ENCODE measurements at regions not wholly inside any gene's neighbourhood (a gene's known extent, or its start where the extent isn't known, plus 50 kb on each side); places are given as distances from the start of the nearest gene placed in this dataset.
A peak's percentile ranks its signal among the peaks of the same experiment; 100 is the strongest.

DNA sequence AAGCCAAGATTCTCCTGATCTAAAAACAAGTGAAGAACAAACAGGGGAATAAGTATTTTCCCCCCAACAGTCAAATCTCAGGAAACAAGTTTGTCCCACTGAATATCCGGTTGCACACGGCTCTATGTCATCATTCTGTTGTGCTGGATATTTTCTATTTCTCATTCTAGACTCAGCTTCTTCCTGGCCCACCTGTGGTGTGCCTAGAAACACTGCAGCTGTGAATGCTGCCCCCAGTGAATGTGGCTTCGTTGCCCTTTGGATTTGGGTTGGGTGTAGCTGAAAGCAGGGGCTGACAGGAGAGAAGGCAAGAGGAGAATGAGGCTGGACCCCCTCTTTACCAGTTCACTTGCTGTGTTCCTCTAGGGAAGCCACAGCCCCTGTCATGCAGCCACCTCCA is 181.2 kb upstream of the PROK2 start:
- no peak for DNase-seq
- H3K4me3 ChIP-seq (ENCODE audit: insufficient read depth, low read depth, low read length): no peak overlapping the region
- H3K27me3 ChIP-seq (ENCODE audit: control insufficient read depth, insufficient read depth, low read length): no peaks in the 10 kb centered on the region
- H3K36me3 ChIP-seq (replicated peaks; ENCODE audit: control insufficient read depth, insufficient read depth, low read length): no peaks in the 10 kb centered on the region

DNA sequence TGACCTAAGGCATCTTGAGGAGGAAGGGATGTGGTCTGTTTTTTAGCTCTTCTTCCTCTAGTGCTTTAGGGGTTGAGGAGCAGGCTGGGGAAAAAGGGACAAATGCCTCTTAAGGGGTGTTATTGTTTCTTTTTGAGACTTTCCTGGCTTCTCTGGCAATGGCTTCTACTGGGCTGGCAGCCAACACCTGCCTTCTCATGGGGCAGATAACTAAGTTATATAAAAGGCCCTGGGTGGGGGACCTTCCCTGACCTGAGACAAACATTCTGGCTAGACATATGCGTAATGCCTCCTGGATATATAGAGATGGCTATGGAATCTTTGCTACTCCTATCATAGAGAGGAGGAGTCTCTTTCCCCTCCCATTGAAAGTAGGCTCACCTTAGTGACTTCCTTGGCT is 179.2 kb upstream of the PROK2 start:
- no peaks in the 10 kb centered on the region for H3K36me3 ChIP-seq (replicated peaks; ENCODE audit: control insufficient read depth, insufficient read depth, low read length)
- no peaks in the 10 kb centered on the region for H3K27me3 ChIP-seq (ENCODE audit: control insufficient read depth, insufficient read depth, low read length)
- no peak for DNase-seq
- H3K4me3 ChIP-seq (ENCODE audit: insufficient read depth, low read depth, low read length): no peak overlapping the region

DNA sequence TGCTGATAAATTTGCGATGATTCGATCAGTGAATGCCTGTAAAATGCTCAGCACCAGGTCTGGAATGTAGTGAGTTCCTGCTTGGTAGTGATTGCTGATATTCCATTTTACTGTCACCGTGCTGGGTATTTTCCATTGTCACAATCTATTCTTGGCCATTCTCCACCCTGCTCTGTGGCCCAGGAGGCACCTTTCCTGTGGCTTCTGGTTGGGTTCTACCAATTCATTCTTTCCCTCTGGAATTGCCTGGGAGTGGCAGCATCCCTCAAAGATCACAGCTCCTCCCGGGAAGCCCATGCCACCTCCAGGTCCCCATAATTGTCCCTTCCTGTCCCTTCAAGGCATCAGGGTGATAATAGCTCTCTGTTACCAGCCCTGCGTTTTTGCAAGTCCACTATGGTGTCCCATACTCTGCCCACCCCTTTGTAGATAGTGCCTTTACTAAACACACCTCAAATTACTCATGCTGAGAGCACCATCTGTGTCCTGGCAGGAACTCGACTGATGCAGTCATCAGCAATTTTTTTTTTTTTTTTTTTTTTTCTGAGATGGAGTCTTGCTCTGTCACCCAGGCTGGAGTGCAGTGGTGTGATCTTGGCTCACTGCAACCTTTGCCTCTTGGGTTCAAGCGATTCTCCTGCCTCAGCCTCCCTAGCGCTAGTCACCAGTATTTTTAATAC is 177.8 kb upstream of the PROK2 start:
- no peak for DNase-seq
- no peak overlapping the region for H3K4me3 ChIP-seq (ENCODE audit: insufficient read depth, low read depth, low read length)
- no peaks in the 10 kb centered on the region for H3K27me3 ChIP-seq (ENCODE audit: control insufficient read depth, insufficient read depth, low read length)
- no peaks in the 10 kb centered on the region for H3K36me3 ChIP-seq (replicated peaks; ENCODE audit: control insufficient read depth, insufficient read depth, low read length)

DNA sequence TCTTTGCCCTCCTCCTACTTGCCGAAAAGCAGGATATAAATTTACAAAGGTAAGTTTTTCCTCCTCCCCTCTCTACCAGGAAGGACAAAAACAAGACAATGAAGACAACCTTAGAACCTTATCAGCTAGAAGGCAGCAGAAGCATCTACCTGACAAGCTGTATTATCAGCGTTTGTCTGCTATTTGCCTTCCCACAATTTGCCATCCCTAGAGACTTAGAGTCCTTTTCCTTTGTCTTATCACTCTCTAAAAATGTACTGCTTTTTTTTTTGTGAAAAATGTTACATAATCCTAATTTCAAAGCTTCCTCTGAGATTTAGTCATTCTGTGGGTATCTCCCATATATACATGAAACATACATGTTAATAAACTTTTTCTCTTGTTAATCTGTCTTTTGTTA is 176.9 kb upstream of the PROK2 start:
- DNase-seq: no peak
- H3K27me3 ChIP-seq (ENCODE audit: control insufficient read depth, insufficient read depth, low read length): no peaks in the 10 kb centered on the region
- no peaks in the 10 kb centered on the region for H3K36me3 ChIP-seq (replicated peaks; ENCODE audit: control insufficient read depth, insufficient read depth, low read length)

DNA sequence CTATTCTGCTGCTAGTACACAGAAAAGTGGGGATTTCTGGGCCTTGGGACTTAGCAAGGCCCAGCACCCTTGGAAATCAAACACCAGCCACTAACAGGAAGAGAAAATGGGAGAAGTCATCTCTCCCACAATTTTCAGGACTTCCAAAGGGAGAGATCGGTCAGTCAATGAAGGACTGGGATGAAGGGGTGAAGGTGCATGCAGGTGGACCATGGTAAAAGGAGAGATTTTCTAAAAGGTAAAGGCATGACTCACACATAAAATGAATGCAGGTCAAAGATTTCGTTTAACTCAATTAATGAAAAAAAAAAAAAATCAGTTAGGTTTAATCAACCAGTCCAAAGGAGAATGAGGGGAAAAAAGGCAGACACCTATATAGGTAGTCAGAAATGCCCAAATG is 176.4 kb upstream of the PROK2 start:
- Histone ChIP-seq H3K36me3 (replicated peaks; ENCODE audit: control insufficient read depth, insufficient read depth, low read length) (no peaks in the 10 kb centered on the region), H3K27me3 (ENCODE audit: control insufficient read depth, insufficient read depth, low read length) (no peaks in the 10 kb centered on the region), H3K4me3 (ENCODE audit: insufficient read depth, low read depth, low read length) (no peak overlapping the region)
- no peak for DNase-seq

More for the DNA sequence above, 176.9 kb upstream of the PROK2 start:
- H3K4me3 ChIP-seq (ENCODE audit: insufficient read depth, low read depth, low read length): no peak overlapping the region

DNA sequence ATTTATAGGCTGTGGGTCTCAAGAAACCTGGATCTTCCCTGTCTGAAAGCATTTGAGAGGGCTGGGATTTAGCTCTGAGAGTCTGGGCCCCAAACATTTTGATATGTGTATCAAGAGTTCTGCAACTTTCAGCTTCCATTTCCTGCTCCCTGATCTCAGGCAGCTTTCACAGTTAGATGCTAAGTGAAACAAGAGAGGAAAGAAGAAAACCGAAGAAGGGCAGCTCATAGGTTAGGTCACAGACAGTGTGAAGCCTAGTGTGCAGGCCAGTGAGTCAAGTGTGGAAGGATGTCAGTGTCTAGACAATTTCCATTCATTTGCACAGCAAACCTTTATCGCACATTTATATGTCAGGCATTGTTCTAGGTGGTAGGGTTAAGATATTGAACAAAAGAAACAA is 173.6 kb upstream of the PROK2 start:
- no peak for DNase-seq
- H3K36me3 ChIP-seq (replicated peaks; ENCODE audit: control insufficient read depth, insufficient read depth, low read length): no peaks in the 10 kb centered on the region
- no peak overlapping the region for H3K4me3 ChIP-seq (ENCODE audit: insufficient read depth, low read depth, low read length)
- no peaks in the 10 kb centered on the region for H3K27me3 ChIP-seq (ENCODE audit: control insufficient read depth, insufficient read depth, low read length)

DNA sequence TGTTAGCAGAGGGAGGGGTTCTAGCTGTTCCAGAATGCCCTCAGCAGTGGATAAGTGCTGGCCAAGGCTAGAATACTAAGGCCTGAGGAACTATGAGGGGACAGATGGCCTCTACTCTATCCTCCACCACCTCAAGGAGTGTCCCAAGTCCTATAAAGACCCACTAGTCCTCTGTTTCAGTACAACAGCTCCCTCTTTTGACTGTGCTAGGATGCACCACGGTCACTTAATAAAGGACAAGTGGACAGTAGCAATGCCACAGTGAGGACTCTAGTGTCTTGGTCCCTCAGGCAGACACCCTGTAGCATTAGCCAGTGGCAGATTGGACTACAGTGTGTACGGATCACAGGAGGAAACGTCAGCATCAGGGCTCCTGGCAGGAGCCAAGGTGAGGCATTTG is 171.8 kb upstream of the PROK2 start:
- H3K36me3 ChIP-seq (replicated peaks; ENCODE audit: control insufficient read depth, insufficient read depth, low read length): no peaks in the 10 kb centered on the region
- H3K27me3 ChIP-seq (ENCODE audit: control insufficient read depth, insufficient read depth, low read length): no peaks in the 10 kb centered on the region; the same call in 1 of the 2 replicates
- DNase-seq: peak; percentile 20
- H3K4me3 ChIP-seq (ENCODE audit: insufficient read depth, low read depth, low read length): no peak overlapping the region

DNA sequence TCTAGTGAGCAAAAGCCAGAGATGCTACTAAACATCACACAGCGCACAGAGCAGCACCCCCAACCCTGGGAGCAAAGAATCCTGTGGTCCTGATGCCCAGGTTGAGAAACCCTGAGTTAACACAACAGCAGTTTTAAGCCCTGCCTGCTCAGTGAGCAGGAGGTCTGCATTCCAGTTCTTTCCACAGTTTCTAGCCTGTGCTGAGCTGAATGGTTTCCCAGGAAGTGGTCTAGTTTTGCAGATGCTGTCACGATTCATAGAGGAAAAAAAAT is 171.1 kb upstream of the PROK2 start:
- no peak for DNase-seq
- H3K4me3 ChIP-seq (ENCODE audit: insufficient read depth, low read depth, low read length): no peak overlapping the region
- H3K36me3 ChIP-seq (replicated peaks; ENCODE audit: control insufficient read depth, insufficient read depth, low read length): no peaks in the 10 kb centered on the region
- no peaks in the 10 kb centered on the region; the same call in 1 of the 2 replicates for H3K27me3 ChIP-seq (ENCODE audit: control insufficient read depth, insufficient read depth, low read length)

DNA sequence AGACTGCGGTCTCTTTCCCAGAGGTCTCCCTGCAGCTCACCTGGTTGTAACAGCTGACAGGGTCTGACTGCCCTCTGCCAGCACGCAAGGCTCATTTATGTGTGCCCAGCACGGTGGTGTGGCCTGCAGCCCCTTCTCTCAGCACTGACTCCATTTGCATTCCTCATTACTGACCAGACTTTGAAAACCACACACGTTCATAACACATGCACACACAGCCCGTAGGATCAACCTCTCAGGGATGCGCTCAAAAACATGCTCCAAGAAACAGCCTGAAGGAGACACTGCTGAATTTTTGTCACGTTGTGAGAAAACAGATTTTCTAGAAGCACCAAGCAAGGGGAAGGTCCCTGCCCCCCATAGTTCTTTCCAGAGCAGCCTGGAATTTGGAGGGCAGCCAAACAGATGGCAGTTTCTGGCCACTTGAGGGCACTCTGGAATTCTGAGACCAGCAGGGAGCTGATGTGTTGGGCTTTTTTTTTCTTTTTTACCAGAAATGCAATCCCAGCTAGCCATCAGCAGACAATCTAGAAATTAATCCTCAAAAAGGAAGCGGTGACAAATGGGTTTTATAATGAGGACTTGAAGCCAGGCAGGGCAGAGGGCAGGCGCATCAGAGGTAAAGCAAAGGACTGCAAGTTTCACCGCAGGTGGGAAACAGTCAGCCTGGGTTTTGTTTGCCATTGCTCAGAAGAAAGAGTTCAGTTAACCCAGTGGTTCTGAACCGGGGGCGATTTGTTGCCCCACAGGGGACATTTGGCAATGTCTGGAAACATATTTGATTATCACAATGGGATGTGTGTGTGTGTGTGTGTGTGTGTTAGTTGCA is 170.5 kb upstream of the PROK2 start:
- no peak overlapping the region for H3K4me3 ChIP-seq (ENCODE audit: insufficient read depth, low read depth, low read length)

DNA sequence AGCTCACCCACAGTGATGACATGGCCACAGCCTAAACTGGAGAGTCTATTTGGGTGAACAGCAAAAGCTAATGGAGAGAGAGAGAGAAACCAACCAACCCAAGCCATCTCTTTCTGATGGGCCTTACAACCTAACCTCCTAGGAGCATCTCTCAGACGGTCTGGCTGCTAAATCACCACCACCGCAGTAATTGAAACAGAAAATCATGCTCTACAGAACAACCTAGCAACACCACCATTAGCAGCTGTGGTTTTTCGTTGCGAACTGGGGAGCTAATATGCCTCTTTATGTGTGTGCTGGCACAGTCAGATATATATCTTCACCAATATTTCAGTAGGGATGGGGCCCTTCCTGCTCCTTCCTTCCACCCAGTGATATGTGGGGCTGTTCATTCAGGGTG is 166.9 kb upstream of the PROK2 start:
- no peak overlapping the region for H3K4me3 ChIP-seq (ENCODE audit: insufficient read depth, low read depth, low read length)
- no peaks in the 10 kb centered on the region; the same call in 1 of the 2 replicates for H3K27me3 ChIP-seq (ENCODE audit: control insufficient read depth, insufficient read depth, low read length)
- DNase-seq: no peak
- H3K36me3 ChIP-seq (replicated peaks; ENCODE audit: control insufficient read depth, insufficient read depth, low read length): no peaks in the 10 kb centered on the region

More for the DNA sequence above, 170.5 kb upstream of the PROK2 start:
- DNase-seq: peak; percentile 58
- Histone ChIP-seq H3K36me3 (replicated peaks; ENCODE audit: control insufficient read depth, insufficient read depth, low read length) (no peaks in the 10 kb centered on the region), H3K27me3 (ENCODE audit: control insufficient read depth, insufficient read depth, low read length) (no peaks in the 10 kb centered on the region; the same call in 1 of the 2 replicates)

DNA sequence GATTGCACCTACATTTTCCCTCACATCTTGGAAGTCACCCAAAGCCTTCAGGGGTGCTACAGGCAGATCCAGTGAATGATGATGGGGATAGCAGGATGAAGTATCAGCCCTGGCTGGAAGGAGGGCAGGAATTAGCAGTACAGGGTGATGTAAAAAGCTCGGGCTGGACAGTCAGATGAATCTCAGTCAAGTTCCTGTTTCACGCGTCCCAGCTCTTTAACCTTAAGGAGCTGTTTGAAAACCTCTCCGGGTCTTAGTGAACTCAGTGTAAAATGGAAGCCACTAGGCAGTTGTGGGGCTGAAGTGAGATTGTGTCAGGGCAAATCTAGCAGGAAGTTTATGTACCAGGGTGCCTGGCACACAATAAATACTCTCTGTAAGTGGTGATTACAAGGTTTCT is 166.4 kb upstream of the PROK2 start:
- Histone ChIP-seq H3K4me3 (ENCODE audit: insufficient read depth, low read depth, low read length) (no peak overlapping the region), H3K36me3 (replicated peaks; ENCODE audit: control insufficient read depth, insufficient read depth, low read length) (no peaks in the 10 kb centered on the region), H3K27me3 (ENCODE audit: control insufficient read depth, insufficient read depth, low read length) (no peaks in the 10 kb centered on the region; the same call in 1 of the 2 replicates)
- no peak for DNase-seq

DNA sequence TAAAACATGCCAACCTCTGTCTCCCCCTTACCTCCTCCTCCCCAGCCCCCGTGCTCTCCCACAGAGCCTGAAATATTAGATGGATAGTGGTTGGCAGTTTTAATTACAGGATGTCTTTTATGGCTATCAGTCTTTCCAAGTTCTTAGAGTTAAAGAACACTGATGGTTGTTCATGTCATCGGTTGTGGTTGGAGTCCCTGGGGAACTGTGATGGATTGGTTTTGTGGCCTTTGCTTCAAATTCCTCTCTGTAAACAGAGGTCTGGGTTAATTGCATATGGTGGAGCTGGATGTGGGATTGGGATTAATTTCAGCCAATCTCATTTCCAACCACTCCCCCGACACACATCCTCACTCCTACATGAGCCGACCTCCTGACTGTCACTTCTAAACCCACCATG is 164.5 kb upstream of the PROK2 start:
- no peak for DNase-seq
- Histone ChIP-seq H3K36me3 (replicated peaks; ENCODE audit: control insufficient read depth, insufficient read depth, low read length) (no peaks in the 10 kb centered on the region), H3K27me3 (ENCODE audit: control insufficient read depth, insufficient read depth, low read length) (no peaks in the 10 kb centered on the region; the same call in 1 of the 2 replicates), H3K4me3 (ENCODE audit: insufficient read depth, low read depth, low read length) (no peak overlapping the region)

DNA sequence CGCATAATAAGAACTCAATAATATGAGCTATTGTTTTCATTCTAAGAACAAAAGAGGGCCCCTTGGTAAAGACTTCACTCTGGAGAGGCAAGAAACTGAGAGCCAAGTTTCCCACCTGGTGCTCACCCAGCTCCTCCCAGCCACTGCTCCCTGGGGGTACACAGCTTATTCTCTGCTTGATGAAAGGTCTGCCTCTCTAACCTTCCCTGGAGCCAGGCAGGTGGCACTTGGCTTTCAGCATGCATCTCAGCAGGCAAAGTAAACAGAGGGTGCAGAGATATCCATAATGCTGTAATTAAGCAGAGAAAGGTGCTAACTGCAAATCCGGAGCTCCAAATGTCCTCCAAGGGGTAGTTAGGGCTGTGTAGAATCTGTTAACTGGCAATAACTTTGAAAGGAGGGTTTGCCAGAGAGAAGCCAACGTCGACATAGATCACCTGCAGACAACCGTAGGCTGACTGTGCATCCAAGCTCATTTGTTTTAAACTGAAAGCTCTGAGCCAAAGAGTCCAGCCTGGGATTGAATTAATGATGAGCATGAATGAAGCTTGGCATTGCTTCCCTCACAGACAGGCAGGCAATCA is 159.6 kb upstream of the PROK2 start:
- Histone ChIP-seq H3K27me3 (ENCODE audit: control insufficient read depth, insufficient read depth, low read length) (no peaks in the 10 kb centered on the region; the same call in 1 of the 2 replicates), H3K36me3 (replicated peaks; ENCODE audit: control insufficient read depth, insufficient read depth, low read length) (no peaks in the 10 kb centered on the region), H3K4me3 (ENCODE audit: insufficient read depth, low read depth, low read length) (no peak overlapping the region)
- DNase-seq: no peak

DNA sequence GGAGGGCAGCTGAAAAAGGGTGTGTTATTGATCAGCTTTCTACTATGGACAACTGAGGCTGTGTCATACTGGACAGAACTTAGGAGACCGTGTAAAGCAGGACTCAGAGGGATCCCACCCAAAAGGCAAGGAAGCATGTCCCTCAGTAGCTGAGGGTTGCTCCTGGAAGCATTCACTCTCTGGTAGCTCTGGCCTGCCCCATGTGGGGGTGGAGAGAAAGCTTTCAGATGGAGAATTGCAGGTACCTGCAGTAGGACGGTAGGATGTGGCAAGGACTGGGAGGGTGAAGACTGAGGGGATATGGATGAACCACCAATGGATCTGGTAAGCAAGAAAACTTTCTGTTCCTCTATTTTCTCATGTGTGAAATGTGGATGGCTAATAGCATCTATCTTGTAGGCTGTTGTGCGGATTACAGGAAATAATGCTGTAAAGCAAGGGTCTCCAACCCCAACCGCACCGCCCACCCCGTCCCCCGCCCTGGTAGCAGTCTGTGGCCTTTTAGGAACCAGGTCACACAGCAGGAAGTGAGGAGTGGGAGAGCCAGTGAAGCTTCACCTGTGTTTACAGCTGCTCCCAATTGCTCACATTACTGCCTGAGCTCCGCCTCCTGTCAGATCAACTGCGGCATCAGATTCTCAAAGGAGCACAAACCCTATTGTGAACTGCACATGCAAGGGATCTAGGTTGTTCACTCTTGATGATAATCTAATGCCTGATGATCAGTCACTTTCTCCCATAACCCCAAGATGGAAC is 157.7 kb upstream of the PROK2 start:
- DNase-seq: peak; percentile 52
- no peaks in the 10 kb centered on the region; the same call in 1 of the 2 replicates for H3K27me3 ChIP-seq (ENCODE audit: control insufficient read depth, insufficient read depth, low read length)

More for the DNA sequence above, 157.7 kb upstream of the PROK2 start:
- no peak overlapping the region for H3K4me3 ChIP-seq (ENCODE audit: insufficient read depth, low read depth, low read length)
- H3K36me3 ChIP-seq (replicated peaks; ENCODE audit: control insufficient read depth, insufficient read depth, low read length): no peaks in the 10 kb centered on the region

Measured in H7 (cell line).